Psoas muscle (tissue), 7 donors: ENCODE measurements at regions not wholly inside any gene's neighbourhood (a gene's known extent, or its start where the extent isn't known, plus 50 kb on each side); places are given as distances from the start of the nearest gene placed in this dataset.

Experiments
- ATAC-seq, 4 donors: fragments of 200-7000 bp; cut with Tn5 transposase; one replicate each; pipeline ENCODE4 v1.9.1; 2020; ENCODE audit warnings: moderate library complexity in 3 of 4, mild to moderate bottlenecking in 2 of 4
- DNase-seq, 2 donors: peaks; one replicate each; pipeline ENCODE4 v3.0.0-alpha.2; 2020
- H3K27ac ChIP-seq: fragments of 200-600 bp; one replicate; pipeline ENCODE4 v1.8.0; 2022
- H3K27me3 ChIP-seq, 3 donors: fragments of 200-600 bp in 1 of 3; one replicate each; pipeline versions ENCODE4 v1.6.1 to v1.8.0; 2013 to 2022; ENCODE audit warnings: low read length in 2 of 3, mild to moderate bottlenecking in 2 of 3, moderate library complexity in 1 of 3; ENCODE audit not compliant: insufficient read depth in 3 of 3
- H3K36me3 ChIP-seq, 2 donors: fragments of 200-600 bp in 1 of 2; one replicate each; pipeline versions ENCODE4 v1.6.1 to v1.8.0; 2013 to 2022; ENCODE audit warnings: low read depth in 1 of 2, mild to moderate bottlenecking in 1 of 2, moderate library complexity in 1 of 2; ENCODE audit not compliant: insufficient read depth in 1 of 2
- H3K4me1 ChIP-seq: fragments of 200-600 bp; one replicate; pipeline ENCODE4 v1.8.0; 2022
- H3K4me3 ChIP-seq: fragments of 200-600 bp; one replicate; pipeline ENCODE4 v1.8.0; 2022; ENCODE audit warnings: mild to moderate bottlenecking
- H3K9me3 ChIP-seq: fragments of 200-600 bp; one replicate; pipeline ENCODE4 v1.8.0; 2022
- CTCF ChIP-seq: fragments of 200-600 bp; IDR thresholded peaks from one replicate; pipeline ENCODE4 v1.8.0; 2022; ENCODE audit warnings: antibody characterized with exemption
- WGBS, 3 donors: extraction: QIAGEN DNeasy Blood & Tissue Kit; methylation state at CpG; one replicate each; pipeline versions ENCODE4 v1.1.6 to v1.1.7; 2013; 5-methylcytosine and 5-hydroxymethylcytosine counted together
- intact Hi-C, 2 donors: fragments of 100-400 bp; cut with DNase I; formaldehyde crosslinking; loops; one replicate each; pipeline versions ENCODE4 v1.11.0 to v1.14.2; 2022
- donor health status: healthy with polysubstance abuse.
- donor health status: DM: no; HTN: no; CAD: no; lungs with moderate emphysema.
- donor health status: Bipolar disorder and iron deficiency.
- donor health status: healthy.
- donor health status: DM: yes; HTN: yes; CAD: no.
- donor health status: DM: no; HTN: no; CAD: no.
- donor health status: DM: yes; HTN: yes; CAD: no.

DNA sequence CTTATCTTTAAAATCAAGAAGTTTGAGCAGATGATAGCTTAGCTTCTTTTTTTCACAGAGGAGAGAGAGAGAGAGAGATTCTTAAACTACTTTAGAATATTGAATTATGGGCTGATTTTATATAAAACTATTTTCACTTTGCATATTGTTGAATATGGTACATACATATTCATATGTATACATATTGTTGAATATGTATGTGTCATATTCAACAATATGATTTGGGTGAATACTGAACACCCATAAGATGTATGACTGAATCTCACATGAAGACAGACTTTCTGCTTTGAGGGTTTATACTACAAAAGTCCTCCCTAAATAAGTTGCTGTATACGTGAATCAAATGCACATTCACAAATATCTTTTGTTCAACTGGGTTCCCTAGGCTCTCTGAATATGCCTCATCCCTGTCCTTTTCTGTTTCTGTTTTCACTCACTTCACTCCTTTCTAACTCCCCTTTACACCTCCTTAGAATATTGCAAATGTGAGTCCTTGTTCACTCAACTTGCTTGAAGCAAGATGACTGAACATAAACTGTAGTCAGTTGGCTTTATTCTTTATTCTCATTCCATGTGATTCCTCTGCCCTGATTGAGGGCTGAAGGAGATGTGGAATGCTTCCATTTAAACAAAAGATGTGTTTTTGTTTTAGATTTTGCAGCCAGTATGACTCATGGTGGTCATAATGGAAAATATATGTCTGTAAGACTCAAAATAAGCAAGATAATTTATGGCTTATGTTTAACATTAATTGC lies 225.4 kb upstream of the DAB2 start:
- TF ChIP-seq CTCF = no peak
- no peak for DNase-seq
- intact Hi-C loops = no loop called here
- no peaks in the 10 kb centered on the region for H3K9me3 ChIP-seq
- no peaks in the 10 kb centered on the region for H3K27me3 ChIP-seq
- no peak overlapping the region for H3K4me3 ChIP-seq
- H3K27ac ChIP-seq = no peak overlapping the region
- ATAC-seq = no peak
- no peaks in the 10 kb centered on the region for H3K4me1 ChIP-seq
- no peaks in the 10 kb centered on the region for H3K36me3 ChIP-seq
- WGBS, 3 donors = 87 to 92% (median 88%) methylated on average over 1 of the region's 1 CpG

DNA sequence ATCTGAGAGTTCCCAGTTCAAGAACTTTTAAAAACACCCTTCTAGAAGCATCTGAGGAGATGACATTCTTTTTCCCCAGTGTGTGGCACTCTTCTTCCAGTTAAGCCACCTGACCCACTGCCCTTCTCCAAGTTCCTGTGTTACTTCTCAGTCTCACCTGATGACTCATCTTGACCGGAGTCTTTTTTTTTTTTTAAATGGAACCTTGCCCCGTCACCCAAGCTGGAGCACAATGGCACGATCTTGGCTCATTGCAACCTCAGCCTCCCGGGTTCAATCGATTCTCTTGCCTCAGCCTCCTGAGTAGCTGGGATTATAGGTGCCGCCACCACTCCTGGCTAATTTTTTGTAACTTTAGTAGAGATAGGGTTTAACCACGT lies 224.1 kb upstream of the DAB2 start:
- DNase-seq = no peak

GRCh38 chr5:39648085-39648847 lies 223.5 kb upstream of the DAB2 start:
- H3K4me3 ChIP-seq = no peak overlapping the region
- WGBS, 3 donors = 71 to 79% (median 78%) methylated on average over 3 of the region's 3 CpGs
- no peak overlapping the region for H3K27ac ChIP-seq
- intact Hi-C loops = no loop called here
- H3K9me3 ChIP-seq = no peaks in the 10 kb centered on the region
- no peak for DNase-seq
- no peak for TF ChIP-seq CTCF
- no peak for ATAC-seq
- no peaks in the 10 kb centered on the region for H3K27me3 ChIP-seq
- no peaks in the 10 kb centered on the region for H3K36me3 ChIP-seq
- no peaks in the 10 kb centered on the region for H3K4me1 ChIP-seq

More for the DNA sequence above, 224.1 kb upstream of the DAB2 start:
- no peak for TF ChIP-seq CTCF
- Histone ChIP-seq H3K9me3 (no peaks in the 10 kb centered on the region), H3K4me3 (no peak overlapping the region), H3K27me3 (no peaks in the 10 kb centered on the region), H3K27ac (no peak overlapping the region), H3K36me3 (no peaks in the 10 kb centered on the region), H3K4me1 (no peaks in the 10 kb centered on the region)
- 66 to 86% (median 76%) methylated on average over 7 of the region's 7 CpGs for WGBS, 3 donors
- intact Hi-C loops = no loop called here
- peak in 2 of 4 donors; percentile 41 to 50 for ATAC-seq

- Histone ChIP-seq H3K36me3 (no peaks in the 10 kb centered on the region), H3K9me3 (no peaks in the 10 kb centered on the region), H3K27me3 (no peaks in the 10 kb centered on the region), H3K4me1 (no peaks in the 10 kb centered on the region), H3K4me3 (no peak overlapping the region), H3K27ac (no peak overlapping the region)
- intact Hi-C loops = no loop called here
- DNase-seq = no peak
- ATAC-seq = no peak
- 67 to 81% (median 75%) methylated on average over 1 of the region's 1 CpG for WGBS, 3 donors
- no peak for TF ChIP-seq CTCF
Measured at GRCh38 chr5:39640552-39640951, 215.8 kb upstream of the DAB2 start.
